Keratinocyte (primary cell): ENCODE measurements at regions not wholly inside any gene's neighbourhood (a gene's known extent, or its start where the extent isn't known, plus 50 kb on each side); places are given as distances from the start of the nearest gene placed in this dataset.

ENCODE experiments used
- CTCF ChIP-seq, 3 experiments: IDR thresholded peaks in 1 of 3; conservative IDR thresholded peaks in 1 of 3; optimal IDR thresholded peaks in 1 of 3; 2 replicates in 2 of 3; 3 replicates in 1 of 3; pipeline versions ENCODE3 to v1.5.1; 2011; ENCODE audit warnings: low read length in 3 of 3, mild to moderate bottlenecking in 3 of 3, moderate library complexity in 2 of 3, control low read depth in 1 of 3, inconsistent platforms in 1 of 3; ENCODE audit not compliant: insufficient read depth in 2 of 3; ENCODE audit errors: extremely low read depth in 1 of 3
- EZH2 ChIP-seq: IDR thresholded peaks from one replicate; pipeline ENCODE4 v1.6.1; 2012; ENCODE audit warnings: inconsistent platforms, mild to moderate bottlenecking, low read length, moderate library complexity

GRCh38 chr18:56121669-56122068 lies 516.7 kb downstream of the TXNL1 start:
- no peak for TF ChIP-seq CTCF (optimal IDR thresholded peaks at IDR 0.05 in 1 of 3, IDR thresholded peaks at IDR 0.05 in 1 of 3, conservative IDR thresholded peaks at IDR 0.05 in 1 of 3; ENCODE audit: extremely low read depth in 1 of 3, insufficient read depth in 2 of 3, low read length in 3 of 3)
- TF ChIP-seq EZH2: no peak
